ENCODE measurements at regions not wholly inside any gene's neighbourhood (a gene's known extent, or its start where the extent isn't known, plus 50 kb on each side); places are given as distances from the start of the nearest gene placed in this dataset.

DNA sequence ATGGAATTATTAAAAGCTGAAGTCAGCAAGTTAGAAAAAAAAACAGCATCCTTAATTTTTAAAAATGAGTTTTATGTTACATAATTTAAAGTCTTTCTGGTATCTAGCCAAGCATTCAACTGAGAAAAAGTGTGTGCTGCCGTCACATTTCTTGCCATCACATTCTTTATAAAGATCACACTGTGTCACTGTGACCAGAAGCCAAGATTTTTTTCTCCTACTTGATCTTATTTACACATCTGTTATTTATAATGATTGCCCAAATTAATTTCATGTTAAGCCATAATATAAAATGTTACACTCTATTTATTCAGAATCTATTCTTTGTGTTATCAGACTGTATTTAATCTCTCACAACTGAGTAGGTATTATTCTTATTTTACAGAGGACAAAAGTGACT lies 1603.7 kb downstream of the PLA2G4A start:
- no peak for TF ChIP-seq EZH2 (IDR thresholded peaks at IDR 0.05; ENCODE audit: low read depth)
- TF ChIP-seq, protein P1, sequence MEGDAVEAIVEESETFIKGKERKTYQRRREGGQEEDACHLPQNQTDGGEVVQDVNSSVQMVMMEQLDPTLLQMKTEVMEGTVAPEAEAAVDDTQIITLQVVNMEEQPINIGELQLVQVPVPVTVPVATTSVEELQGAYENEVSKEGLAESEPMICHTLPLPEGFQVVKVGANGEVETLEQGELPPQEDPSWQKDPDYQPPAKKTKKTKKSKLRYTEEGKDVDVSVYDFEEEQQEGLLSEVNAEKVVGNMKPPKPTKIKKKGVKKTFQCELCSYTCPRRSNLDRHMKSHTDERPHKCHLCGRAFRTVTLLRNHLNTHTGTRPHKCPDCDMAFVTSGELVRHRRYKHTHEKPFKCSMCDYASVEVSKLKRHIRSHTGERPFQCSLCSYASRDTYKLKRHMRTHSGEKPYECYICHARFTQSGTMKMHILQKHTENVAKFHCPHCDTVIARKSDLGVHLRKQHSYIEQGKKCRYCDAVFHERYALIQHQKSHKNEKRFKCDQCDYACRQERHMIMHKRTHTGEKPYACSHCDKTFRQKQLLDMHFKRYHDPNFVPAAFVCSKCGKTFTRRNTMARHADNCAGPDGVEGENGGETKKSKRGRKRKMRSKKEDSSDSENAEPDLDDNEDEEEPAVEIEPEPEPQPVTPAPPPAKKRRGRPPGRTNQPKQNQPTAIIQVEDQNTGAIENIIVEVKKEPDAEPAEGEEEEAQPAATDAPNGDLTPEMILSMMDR (conservative IDR thresholded peaks at IDR 0.05): no peak
- Histone ChIP-seq H3K9me3 (ENCODE audit: insufficient read depth, low read depth) (0 out of 2 replicates have a peak, but pooled peaks cover 3% of the 10 kb centered on the region), H3K4me2 (no peak overlapping the region), H3K4me1 (replicated peaks; ENCODE audit: insufficient read depth) (no peaks in the 10 kb centered on the region), H4K20me1 (ENCODE audit: insufficient read depth) (no peaks in the 10 kb centered on the region), H3K36me3 (ENCODE audit: low read depth) (no peaks in the 10 kb centered on the region), H3K79me2 (ENCODE audit: low read depth) (no peaks in the 10 kb centered on the region), H3F3A (ENCODE audit: insufficient read depth, low read depth) (no peaks in the 10 kb centered on the region), H3K27ac (no peak overlapping the region), H3K27me3 (ENCODE audit: insufficient read depth, low read depth) (no peaks in the 10 kb centered on the region), H3K9me2 (ENCODE audit: insufficient read depth) (no peaks in the 10 kb centered on the region), H2AFZ (no peak overlapping the region), H3K4me3 (no peak overlapping the region)
- POLR2A ChIA-PET (ENCODE audit: unreplicated experiment): no interaction called here
- intact Hi-C loops (cut with micrococcal nuclease; ENCODE audit: unreplicated experiment): no loop called here
- BruUV-seq (replicated peaks): no TSS peak
- CTCF ChIA-PET: no interaction called here
- DNase-seq: no peak

DNA sequence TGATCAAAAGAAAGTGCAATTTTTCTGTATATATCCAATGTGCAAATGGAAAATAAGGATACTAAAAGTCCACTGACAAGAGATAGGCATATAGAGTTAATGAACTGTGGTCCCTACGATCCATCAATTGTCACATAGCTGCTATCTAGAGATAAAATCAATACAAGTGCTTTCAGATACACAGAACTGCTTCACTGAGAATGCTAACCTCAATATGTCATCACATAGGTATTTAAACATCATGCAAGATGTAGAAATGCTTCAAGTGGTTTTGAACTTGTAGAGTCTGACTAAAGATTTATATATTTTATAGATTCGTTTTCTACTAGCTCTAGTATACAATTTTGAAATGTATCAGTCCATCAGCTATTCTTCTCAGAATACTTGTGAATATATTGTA lies 1604.7 kb downstream of the PLA2G4A start:
- no peak for DNase-seq
- intact Hi-C loops (cut with micrococcal nuclease; ENCODE audit: unreplicated experiment): no loop called here
- Histone ChIP-seq H3F3A (ENCODE audit: insufficient read depth, low read depth) (no peaks in the 10 kb centered on the region), H3K36me3 (ENCODE audit: low read depth) (no peaks in the 10 kb centered on the region), H3K79me2 (ENCODE audit: low read depth) (no peaks in the 10 kb centered on the region), H3K4me2 (no peak overlapping the region), H3K9me2 (ENCODE audit: insufficient read depth) (no peaks in the 10 kb centered on the region), H3K9me3 (ENCODE audit: insufficient read depth, low read depth) (0 out of 2 replicates have a peak, but pooled peaks cover under 1% of the 10 kb centered on the region), H3K4me1 (replicated peaks; ENCODE audit: insufficient read depth) (no peaks in the 10 kb centered on the region), H4K20me1 (ENCODE audit: insufficient read depth) (no peaks in the 10 kb centered on the region), H2AFZ (no peak overlapping the region), H3K27ac (no peak overlapping the region), H3K4me3 (no peak overlapping the region), H3K27me3 (ENCODE audit: insufficient read depth, low read depth) (no peaks in the 10 kb centered on the region)
- CTCF ChIA-PET: no interaction called here
- no TSS peak for BruUV-seq (replicated peaks)
- POLR2A ChIA-PET (ENCODE audit: unreplicated experiment): no interaction called here
- TF ChIP-seq, protein P1 (conservative IDR thresholded peaks at IDR 0.05): no peak
- TF ChIP-seq EZH2 (IDR thresholded peaks at IDR 0.05; ENCODE audit: low read depth): no peak

DNA sequence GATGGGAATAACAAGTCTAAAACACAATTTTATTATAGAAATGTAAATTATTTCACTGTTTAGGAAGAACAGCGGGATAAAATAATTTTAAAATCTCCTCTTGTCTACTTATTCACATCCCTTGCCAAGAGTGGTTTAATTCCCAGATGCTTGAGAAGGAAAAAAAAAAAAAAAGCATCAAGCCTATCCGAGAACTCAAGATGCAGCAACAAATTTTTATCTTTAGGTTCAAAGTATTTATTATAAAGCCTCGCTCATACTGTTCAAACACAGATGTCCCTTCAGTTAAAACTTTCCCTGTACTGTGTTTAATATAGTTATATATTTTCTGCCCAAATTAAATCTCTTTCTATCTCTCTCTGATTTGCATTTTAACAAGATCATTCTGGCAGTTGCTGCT lies 1615.8 kb downstream of the PLA2G4A start:
- intact Hi-C loops (cut with micrococcal nuclease; ENCODE audit: unreplicated experiment): no loop called here
- H3K4me3 ChIP-seq: no peak overlapping the region
- no peaks in the 10 kb centered on the region for H3K9me2 ChIP-seq (ENCODE audit: insufficient read depth)
- no peak for DNase-seq
- ChIA-PET POLR2A (ENCODE audit: unreplicated experiment) (no interaction called here), CTCF (no interaction called here)
- no peaks in the 10 kb centered on the region for H4K20me1 ChIP-seq (ENCODE audit: insufficient read depth)
- H3K27me3 ChIP-seq (ENCODE audit: insufficient read depth, low read depth): no peaks in the 10 kb centered on the region
- no peak for TF ChIP-seq EZH2 (IDR thresholded peaks at IDR 0.05; ENCODE audit: low read depth)
- TF ChIP-seq, protein P1 (conservative IDR thresholded peaks at IDR 0.05): no peak
- no peak overlapping the region for H3K27ac ChIP-seq
- H2AFZ ChIP-seq: no peak overlapping the region
- no peaks in the 10 kb centered on the region for H3K79me2 ChIP-seq (ENCODE audit: low read depth)
- no peaks in the 10 kb centered on the region for H3K4me1 ChIP-seq (replicated peaks; ENCODE audit: insufficient read depth)
- BruUV-seq (replicated peaks): no TSS peak
- no peaks in the 10 kb centered on the region for H3K36me3 ChIP-seq (ENCODE audit: low read depth)
- no peaks in the 10 kb centered on the region for H3F3A ChIP-seq (ENCODE audit: insufficient read depth, low read depth)
- no peak overlapping the region for H3K4me2 ChIP-seq
- H3K9me3 ChIP-seq (ENCODE audit: insufficient read depth, low read depth): no peaks in the 10 kb centered on the region

All from PC-9 (cell line).